HG03558 (cell line): ENCODE measurements at regions not wholly inside any gene's neighbourhood (a gene's known extent, or its start where the extent isn't known, plus 50 kb on each side); places are given as distances from the start of the nearest gene placed in this dataset.
"Not testable (repeated sequence)": the region's sequence is repeated elsewhere in the genome, so short reads cannot be mapped to it uniquely, and the experiment has no call there.

Experiments
- ATAC-seq: cut with Tn5 transposase; IDR thresholded peaks from one replicate; pipeline ENCODE4 v1.9.1; 2021; ENCODE audit warnings: moderate number of reproducible peaks; ENCODE audit not compliant: unreplicated experiment; ENCODE audit errors: extremely low read depth

- ATAC-seq = no peak
Measured at GRCh38 chr1:56099766-56100265, 479.5 kb downstream of the PLPP3 start.

GRCh38 chr1:56098946-56099345, 480.4 kb downstream of the PLPP3 start:
- no peak for ATAC-seq

- no peak for ATAC-seq
Measured at GRCh38 chr1:56097713-56098112, 481.6 kb downstream of the PLPP3 start.

GRCh38 chr1:56095696-56096665, 483.4 kb downstream of the PLPP3 start:
- ATAC-seq = no peak

- ATAC-seq = no peak
Measured at GRCh38 chr1:56094168-56094567, 485.2 kb downstream of the PLPP3 start.

- no peak for ATAC-seq
Measured at GRCh38 chr1:56092684-56093570, 486.4 kb downstream of the PLPP3 start.

GRCh38 chr1:56089826-56090225, 489.5 kb downstream of the PLPP3 start:
- ATAC-seq = not testable (repeated sequence)

DNA sequence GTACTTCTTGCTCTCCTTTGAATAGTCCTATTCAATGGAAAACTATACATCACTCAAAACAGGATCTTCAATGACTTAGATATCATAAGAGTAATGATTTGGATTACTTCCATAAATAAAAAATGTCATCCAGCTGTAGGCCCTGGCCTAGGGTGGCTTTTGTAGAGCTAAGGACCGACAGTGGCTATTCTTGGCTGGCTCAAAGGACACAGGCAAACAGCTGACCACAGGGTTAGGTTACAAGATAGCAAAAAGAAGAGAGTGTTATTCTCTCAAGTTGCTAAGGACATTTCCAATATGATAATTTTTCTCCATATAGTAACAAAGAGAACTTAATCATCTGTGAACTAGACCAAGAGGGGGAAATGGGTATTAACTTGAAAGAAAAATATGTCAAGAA, 495.1 kb downstream of the PLPP3 start:
- ATAC-seq = no peak

DNA sequence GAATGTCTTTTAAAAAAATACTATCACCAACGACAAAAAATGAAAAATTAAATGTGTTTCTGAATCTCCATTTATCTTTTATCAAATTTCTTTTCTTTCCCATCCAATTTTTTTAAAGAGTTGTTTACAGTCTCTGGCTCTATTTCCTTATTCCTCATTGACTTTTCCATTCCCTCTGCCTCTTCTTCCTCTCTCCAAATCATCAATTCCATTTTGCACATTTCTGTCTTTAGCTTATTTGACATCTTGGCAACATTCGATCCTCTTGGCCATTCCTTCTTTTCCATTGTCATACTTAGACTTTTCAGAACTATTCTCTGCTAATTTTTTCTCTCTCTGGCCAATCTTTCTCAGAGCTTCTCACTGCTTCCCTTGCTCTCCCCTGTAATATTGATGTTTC, 497.6 kb downstream of the PLPP3 start:
- no peak for ATAC-seq

- ATAC-seq = no peak
Measured at GRCh38 chr1:56081173-56081572, 498.2 kb downstream of the PLPP3 start.

GRCh38 chr1:56080123-56080522, 499.2 kb downstream of the PLPP3 start:
- no peak for ATAC-seq

GRCh38 chr1:56079391-56079790, 500.0 kb downstream of the PLPP3 start:
- no peak for ATAC-seq

- ATAC-seq = no peak
Measured at GRCh38 chr1:56077206-56077605, 502.2 kb downstream of the PLPP3 start.

DNA sequence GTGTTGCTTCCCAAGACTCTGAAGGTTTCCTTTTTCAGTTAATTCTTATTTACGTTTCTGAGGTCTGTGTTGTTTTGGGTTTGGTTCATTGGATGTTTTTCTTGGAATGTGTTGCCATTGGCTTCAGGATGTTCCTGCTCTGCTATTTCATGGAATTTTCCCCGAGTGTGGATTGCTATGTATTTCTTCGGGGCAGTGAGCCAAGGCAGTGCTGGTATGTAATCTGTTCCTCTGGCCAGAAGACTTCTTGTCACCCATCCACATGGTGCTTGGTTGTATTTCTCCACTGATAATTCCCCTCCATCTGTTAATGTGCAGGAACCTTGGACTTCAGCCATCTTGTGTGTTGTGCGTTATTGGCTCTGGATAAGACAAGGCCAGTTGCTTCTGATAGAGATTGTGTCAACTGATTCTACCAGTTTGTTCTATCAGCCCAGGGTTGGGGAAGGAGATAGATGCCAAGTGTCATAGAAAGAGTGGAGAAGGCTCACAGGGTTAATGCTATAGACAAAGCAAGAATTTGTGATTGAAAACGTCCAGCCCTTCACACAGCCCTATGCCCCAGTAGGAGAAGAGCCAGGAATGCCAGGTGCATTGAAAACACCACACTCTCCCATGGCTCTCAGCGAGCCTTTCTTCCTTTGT, 505.2 kb downstream of the PLPP3 start:
- ATAC-seq = no peak

- ATAC-seq = no peak
Measured at GRCh38 chr1:56073614-56074006, 505.8 kb downstream of the PLPP3 start.

DNA sequence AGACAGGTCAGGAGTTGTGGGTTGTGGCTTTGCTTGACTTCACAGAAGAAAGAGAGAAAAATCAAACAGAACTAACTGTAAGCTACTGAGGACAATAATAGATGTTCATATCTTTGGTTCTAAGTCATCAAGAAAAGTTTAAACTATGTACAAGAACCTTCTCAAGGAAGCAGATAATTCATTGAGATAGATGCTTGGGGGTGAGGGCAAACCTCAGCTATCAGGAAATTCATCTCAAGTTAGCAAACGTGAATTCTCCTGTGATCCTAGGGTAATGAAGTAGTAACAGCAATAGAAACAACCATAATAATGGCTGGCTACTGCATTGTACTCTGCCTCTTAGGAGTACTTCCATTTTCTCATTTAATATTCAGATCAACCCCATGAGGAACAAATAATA, 506.2 kb downstream of the PLPP3 start:
- no peak for ATAC-seq

DNA sequence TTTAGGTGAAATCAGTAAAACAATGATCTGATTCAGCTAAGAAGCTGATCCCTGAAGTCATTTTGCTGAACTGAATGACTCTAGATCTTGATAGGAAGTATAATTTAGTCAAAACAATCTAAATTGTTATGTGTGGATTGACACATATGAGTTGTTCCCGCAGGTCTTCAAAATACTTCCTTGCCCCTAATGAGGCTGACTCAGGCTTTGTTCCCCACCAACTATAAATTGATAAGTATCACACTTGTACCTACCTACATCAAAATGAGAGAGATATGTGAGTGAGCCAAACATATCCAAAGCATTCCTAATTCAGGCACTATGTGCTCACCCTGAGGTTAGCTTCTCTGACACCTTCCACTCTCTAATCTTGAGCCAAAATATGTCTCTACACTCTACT, 507.1 kb downstream of the PLPP3 start:
- no peak for ATAC-seq

- ATAC-seq = no peak
Measured at GRCh38 chr1:56071351-56071750, 508.0 kb downstream of the PLPP3 start.

- no peak for ATAC-seq
Measured at GRCh38 chr1:56070601-56071000, 508.8 kb downstream of the PLPP3 start.

- ATAC-seq = no peak
Measured at GRCh38 chr1:56069824-56070223, 509.5 kb downstream of the PLPP3 start.
